ENCODE measurements at regions not wholly inside any gene's neighbourhood (a gene's known extent, or its start where the extent isn't known, plus 50 kb on each side); places are given as distances from the start of the nearest gene placed in this dataset.
"Not testable (repeated sequence)": the region's sequence is repeated elsewhere in the genome, so short reads cannot be mapped to it uniquely, and the experiment has no call there.

DNA sequence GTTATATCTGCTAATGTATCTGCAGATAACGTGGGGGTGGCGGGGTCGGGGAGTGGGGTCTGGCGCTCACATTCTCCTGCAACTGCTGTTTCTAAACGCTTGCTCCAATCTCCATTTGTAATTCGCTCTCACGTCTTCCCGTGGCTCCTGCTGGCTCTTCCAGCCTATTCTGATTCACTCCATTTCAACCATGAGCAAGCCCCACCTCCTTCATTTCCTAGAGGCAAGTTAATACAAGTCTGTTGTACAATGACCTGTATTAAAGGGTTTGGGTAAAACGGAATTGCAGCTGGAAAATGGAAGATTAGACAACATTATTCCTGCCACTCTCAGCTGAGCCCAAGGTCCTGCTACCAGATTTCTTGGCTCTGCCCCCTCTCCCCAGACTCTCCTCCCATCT is 132.3 kb downstream of the CSNK2A3 start:
- DNase-seq: no peak

DNA sequence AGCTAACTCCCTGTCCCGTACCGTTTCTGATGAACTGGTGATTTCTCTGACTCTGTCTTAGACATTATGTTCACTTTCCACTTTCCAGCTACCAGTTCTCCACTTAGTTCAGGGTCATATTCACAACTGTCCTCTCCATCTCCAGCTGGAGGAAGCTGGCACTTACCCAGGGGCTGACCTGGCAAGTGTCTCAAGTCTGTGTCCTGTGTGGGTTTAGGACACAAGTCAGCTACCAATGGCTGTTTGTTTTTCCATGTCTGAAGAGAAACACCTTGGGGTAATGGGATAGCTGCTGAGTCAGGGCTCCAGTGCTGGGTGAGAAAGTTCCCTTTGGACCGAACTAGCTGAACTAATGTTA is 134.4 kb downstream of the CSNK2A3 start:
- peak in 2 of 58 donors; percentile 5 to 12 for DNase-seq

DNA sequence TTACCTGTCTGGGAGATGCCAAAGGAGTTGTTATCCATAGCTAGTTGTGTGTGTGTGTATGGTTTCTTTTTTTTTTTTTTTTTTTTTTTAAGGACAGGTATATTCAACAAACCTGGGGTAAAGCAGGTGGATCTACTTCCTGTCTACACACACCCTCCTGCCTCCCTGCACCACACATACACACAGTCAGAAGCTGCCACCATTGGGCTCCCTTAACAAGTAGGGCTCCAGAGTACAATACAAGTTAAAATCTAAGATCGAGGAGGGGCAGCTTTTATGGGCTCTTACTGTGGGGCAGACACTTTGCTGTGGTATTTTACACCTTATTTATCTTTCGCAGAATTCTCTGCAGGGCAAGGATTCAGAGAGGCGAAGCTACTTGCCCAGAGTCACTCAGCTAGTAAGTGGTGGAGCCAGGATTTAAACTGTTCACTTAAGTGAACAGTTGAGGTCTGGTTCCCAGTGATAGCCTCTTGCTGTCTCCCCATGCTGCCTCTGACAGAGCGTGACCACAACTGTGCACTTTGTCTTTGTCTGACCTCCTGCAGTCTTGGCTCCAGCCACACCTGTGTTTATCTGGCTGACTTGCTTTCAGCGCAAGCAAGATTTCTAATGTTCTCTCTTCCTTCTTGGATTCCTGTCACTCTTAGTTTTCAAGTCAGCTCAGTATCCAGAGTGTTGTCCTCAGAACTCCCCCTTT is 135.0 kb downstream of the CSNK2A3 start:
- DNase-seq: no peak

DNA sequence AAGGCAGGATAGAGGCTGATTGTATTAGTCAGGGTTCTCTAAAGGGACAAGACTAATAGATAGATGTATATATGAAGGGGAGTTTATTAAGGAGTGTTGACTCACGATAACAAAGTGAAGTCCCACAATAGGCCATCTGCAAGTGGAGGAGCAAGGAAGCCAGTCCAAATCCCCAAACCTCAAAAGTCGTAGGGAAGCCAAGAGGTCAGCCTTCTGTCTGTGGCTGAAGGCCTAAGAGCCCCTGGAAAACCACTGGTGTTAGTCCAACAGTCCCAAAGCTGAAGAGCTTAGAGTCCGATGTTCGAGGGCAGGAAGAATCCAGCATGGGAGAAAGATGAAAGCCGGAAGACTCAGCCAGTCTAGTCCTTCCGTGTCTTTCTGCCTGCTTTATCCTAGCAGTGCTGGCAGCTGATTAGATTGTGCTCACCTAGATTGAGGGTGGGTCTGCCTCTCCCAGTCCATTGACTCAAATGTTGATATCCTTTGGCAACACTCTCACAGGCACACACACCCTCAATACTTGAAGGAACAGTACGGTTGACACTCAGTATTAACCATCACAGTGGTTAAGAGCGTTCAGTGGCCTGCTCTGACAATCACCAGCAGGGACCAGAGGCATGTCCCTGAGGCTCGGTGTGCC is 135.6 kb downstream of the CSNK2A3 start:
- DNase-seq: no peak

DNA sequence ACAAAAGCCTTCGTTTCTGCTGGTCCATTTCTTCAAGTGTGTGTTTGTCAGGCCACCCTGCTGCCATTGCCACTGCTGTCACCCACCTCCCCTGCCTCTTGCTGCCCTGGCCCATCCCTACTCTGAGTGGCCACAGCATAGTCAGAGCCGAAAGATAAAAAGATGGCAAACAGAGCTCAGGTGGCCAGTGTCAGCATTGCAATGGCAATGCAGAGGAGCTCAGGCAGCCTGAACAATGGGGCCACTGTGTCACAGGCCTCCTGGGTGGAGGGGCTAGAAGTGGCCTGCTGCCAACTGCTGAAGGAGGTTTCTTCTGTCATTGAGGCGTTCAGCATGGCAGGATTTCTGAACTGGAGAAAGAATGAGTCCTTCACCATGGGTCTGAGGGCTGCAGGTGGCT is 137.1 kb downstream of the CSNK2A3 start:
- DNase-seq: peak in 3 of 58 donors; percentile 20 to 54 (median 22)

DNA sequence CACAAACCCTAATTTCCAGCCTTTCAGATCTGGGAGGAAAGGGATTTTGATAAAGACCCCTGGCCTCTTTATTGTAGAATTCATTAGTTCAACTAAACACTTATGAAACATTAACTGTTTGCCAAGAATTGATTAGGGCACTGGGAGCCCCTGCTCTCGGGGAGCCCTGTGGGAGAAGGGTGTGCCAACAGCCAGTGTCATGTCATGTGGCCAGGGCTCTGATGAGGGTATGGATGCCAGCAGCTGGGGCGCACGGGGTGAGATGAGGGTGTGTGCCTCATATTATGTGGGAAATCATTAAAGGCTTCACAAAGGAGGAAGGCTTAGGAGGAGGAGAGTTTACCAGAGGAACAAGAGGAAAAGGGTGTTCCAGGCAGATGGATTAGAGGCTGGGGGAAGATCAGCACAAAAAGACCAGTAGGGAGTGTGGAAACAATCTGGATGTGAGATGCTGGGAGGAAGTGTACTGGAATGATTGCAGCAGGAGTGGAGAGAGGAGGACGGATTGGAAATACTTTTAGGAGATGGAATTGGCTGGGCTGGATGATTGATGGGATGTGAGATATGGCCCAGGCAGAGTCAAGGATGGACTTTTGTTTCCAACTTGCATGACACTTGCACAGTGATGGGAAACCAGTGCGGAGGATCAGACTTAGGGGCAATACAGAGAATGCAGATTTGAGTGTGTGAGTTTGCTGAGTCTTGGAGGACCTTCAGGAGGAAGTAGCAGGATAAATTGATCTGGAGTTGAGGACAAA is 137.8 kb downstream of the CSNK2A3 start:
- no peak for DNase-seq

DNA sequence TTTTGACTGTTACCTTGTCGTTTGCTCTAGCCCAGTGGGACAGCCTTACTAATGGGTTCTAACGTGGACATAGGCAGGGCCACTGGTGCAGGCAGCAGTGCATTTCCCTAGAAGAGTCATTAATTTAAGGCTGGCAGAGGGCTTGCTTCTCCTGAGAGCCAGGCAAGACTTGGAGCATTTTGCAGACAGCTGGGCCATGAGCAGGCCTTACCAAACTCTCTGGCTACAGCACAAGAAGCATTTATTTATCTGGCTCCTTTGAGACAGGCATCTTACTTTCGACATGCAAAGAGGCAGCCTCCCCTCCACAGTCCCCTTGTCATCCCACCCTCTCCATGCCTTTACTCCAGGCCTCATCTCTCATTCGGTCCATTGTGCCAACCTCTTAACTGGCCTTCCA is 139.9 kb downstream of the CSNK2A3 start:
- DNase-seq: no peak

DNA sequence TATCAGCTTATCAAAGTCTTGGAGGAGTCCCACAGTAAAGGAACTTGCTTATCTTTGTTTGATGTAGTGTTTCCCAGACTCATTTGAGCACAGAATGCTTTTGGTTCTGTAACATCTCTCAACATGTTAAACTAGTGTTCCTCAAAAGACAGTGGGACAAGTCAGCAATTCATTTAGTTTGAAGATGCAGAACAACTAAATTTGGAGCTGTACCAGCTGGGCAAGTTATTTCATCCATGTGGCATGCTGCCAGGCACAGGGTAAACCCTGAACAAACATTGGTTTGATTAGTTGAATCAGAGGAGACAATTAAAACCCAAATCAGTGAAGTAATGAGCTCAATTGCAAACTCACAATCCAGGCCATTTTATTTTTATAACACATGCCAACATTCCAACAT is 141.2 kb downstream of the CSNK2A3 start:
- peak in 3 of 58 donors; percentile 35 to 57 (median 40) for DNase-seq

DNA sequence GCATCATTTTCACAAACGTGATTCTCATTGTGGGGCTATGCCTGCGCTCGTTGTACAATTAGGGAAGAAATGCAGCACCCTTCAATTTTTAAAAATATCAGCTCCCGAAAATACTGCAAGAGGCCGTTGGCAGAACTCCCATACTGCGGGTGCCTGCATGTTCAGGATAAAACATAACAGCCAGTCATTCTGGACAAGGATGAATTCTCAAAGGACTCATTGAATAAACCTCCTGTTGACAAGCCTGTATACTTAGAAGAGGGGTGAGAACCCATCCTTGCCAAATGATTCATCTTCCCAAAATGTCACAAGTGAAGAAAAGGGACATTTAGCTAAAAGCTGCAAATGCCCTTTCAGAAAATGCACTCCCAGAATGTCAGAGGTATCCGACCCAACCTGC is 141.9 kb downstream of the CSNK2A3 start:
- DNase-seq: peak in 7 of 58 donors; percentile 10 to 51 (median 24)

DNA sequence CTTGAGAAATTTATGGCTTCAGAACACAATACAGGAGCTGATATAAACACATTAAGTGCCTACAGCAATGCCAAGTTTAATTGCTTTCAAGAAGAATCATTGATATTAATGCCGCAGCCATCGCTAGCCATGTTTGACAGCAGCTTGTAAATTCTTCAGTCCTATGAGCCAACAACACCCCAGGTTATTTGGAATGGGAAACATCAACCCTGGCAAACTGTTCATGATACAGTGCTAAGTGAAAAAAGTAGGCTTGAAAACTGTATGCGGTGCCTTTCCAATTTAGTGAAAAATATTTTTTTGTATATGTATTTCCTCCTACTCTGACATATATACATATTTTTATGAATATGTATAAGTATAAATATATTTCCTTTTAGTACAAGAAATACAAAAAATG is 142.6 kb downstream of the CSNK2A3 start:
- DNase-seq: no peak

DNA sequence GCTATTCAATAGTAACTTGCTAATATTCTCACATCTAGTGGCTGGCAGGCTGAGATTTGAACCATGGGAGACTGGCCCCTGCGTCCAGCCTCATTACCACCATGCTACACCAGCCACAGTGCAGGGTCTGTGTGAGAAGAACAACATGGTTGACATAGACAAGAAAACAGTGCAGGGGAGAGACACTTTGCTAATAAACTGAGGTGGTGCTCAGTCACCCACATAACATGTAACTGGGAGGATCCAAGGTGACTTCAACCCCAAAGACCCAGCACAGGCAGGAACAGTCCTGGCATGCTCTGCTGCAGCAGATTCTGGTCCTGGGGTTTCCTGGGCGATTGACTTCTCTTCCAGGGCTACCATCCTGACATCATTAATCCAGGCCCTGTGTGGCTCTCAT is 143.1 kb downstream of the CSNK2A3 start:
- no peak for DNase-seq

DNA sequence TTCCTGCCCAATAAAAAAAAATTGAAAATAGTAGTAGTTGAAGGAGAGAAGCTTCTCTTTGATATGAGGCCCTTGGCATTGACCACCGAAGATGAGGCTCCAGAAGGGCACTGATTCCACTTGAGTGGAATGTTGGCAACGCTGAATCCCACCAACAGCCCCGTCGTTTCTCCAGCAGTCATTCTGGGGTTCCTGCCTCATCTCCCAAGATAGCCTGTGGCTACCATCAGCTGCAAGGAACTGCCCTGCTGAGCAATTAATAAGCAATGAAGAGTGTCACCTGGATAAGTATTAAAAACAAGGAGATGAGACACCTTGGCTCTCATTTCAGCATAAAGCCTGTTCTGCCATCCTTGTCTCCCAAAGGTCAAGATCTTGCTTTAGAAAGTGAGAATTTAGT is 144.1 kb downstream of the CSNK2A3 start:
- DNase-seq: no peak

DNA sequence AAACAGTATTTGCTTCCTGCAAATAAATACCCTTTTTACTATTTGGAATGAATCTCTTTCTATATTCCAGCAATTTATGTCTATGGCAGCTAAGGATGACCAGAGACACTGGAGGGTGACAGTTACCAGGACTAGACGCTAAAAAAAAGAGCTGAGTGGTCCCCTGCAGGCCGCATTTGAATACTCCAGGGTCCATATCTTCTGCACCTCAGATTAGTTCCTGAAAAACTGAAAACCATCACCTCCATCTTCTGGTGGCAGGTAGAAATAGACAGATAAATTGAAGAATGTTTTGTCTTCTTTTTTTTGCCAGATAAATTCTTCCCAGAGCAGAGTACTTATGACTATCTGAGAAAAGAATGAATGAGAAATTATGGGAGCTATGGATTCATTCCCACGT is 145.6 kb downstream of the CSNK2A3 start:
- DNase-seq: no peak

DNA sequence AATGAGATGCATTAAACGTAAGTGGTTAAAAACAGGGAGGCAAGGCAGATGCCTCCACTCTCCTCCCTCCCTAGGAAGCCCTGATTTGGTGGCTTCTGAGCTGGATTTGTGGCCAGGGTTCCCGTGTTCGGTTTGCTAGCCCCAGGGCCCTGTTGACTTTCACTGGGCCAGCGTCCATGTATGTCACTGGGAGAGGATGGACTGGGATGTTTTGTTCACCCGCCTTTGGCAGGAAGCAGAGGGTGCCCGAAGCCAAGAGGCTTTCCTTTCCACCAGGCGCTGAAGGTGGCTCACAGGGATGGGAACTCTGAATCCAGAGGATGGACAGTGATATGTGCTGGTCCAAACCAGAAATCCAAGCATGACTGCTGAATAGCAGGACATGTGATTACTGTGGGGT is 146.6 kb downstream of the CSNK2A3 start:
- DNase-seq: peak in 1 of 58 donors; percentile 2

DNA sequence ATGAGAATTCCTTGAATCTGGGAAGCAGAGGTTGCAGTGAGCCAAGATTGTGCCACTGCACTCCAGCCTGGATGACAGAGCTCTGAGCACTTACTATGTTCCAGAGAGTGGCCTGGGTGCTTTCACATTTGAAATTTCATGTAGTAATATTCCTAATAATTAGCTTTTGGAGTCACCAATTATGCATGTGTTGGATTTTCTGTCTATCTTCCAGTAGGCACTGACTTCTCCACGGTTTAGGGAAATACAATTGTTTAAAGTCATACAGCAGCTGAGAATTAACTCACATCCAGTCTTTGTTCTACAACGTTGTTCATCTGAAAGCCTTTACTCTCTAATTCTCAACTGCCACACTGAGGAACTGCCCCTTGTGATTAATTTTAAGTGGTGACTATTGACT is 150.2 kb downstream of the CSNK2A3 start:
- DNase-seq: no peak

DNA sequence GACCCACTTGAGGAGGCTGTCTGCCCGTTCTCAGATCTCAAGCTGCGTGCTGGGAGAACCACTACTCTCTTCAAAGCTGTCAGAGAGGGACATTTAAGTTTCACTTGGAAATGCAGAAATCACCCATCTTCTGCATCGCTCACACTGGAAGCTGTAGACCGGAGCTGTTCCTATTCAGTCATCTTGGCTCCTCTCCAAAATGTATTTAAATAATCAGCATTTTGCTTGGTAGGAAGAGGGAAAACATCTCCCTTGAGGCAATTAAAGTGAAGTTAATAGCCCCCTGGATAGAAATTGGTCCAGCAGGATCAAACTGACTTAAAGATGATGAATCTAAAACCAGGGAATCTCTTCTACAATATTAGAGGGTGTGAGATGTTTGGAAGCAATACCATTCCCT is 151.7 kb downstream of the CSNK2A3 start:
- DNase-seq: not testable (repeated sequence)

DNA sequence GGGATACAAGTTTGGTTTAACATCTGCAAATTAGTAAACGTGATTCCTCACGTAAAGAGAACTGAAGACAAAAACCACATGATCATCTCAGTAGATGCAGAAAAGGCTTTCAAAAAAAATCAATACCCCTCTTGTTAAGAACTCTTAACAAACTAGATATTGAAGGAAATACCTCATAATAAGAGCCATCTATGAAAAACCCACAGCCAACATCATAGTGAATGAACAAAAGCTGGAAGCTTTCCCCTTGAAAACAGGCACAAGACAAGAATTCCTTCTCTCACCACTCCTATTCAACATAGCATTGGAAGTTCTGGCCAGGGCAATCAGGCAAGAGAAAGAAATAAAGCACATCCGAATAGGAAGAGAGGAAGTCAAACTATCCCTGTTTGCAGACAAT is 160.5 kb downstream of the CSNK2A3 start:
- DNase-seq: no peak

DNA sequence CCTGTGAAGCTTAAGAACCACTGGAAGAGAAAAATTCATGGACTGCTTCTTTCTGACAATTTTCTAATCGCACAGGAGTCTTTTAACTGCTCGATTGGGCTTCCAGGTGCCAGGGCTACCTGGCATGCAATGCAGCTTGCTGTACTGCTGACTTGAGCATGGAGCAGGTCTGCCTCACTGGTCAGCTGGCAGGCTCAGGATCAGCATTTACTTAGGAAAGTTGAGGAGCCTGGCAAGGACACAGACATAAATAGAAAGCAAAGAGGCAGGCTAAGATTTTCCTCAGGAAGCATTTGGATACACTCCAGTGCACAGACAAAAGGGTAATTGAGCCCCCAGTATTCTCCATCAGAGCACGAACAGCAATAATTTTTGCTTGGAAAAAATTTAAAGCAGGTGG is 163.5 kb downstream of the CSNK2A3 start:
- DNase-seq: peak in 7 of 58 donors; percentile 10 to 37 (median 18)

DNA sequence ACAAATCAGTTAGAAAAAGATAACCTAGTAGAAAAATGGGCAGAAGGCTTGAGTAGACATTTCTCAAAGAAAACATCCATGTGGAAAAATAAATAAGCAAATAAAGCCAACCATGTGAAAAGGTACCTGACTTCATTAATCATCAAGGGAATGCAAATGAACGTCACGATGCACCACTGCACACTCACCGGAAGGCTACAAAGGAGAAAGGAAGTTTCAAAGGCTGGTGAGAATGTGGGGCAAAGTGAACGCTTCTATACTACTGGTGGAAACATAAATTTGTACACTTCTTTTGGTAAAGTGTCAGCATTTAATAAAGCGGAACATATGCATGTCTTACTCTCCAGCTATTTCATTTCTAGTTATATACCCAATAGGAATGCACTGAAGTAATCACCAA is 166.8 kb downstream of the CSNK2A3 start:
- no peak for DNase-seq

DNA sequence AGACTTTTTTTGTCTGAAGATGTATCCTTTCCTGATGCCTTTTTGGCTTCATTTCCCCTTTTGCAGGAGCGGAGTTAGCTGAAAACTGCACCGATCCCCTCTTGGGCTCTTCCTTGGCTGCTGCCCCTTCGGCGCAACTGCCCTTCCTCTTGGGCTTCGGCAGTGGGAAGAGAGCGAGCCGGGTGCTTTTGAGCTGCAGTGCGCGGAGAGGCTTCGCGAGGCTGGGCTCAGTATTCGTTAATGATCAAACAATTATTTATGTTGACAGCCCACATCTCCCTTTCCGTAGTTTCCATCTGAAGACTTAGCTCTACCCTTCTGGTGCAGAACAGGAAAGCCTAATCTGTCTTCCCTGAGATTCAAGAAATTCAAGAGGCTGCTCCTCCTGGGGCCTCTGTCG is 170.8 kb downstream of the CSNK2A3 start:
- DNase-seq: no peak

DNA sequence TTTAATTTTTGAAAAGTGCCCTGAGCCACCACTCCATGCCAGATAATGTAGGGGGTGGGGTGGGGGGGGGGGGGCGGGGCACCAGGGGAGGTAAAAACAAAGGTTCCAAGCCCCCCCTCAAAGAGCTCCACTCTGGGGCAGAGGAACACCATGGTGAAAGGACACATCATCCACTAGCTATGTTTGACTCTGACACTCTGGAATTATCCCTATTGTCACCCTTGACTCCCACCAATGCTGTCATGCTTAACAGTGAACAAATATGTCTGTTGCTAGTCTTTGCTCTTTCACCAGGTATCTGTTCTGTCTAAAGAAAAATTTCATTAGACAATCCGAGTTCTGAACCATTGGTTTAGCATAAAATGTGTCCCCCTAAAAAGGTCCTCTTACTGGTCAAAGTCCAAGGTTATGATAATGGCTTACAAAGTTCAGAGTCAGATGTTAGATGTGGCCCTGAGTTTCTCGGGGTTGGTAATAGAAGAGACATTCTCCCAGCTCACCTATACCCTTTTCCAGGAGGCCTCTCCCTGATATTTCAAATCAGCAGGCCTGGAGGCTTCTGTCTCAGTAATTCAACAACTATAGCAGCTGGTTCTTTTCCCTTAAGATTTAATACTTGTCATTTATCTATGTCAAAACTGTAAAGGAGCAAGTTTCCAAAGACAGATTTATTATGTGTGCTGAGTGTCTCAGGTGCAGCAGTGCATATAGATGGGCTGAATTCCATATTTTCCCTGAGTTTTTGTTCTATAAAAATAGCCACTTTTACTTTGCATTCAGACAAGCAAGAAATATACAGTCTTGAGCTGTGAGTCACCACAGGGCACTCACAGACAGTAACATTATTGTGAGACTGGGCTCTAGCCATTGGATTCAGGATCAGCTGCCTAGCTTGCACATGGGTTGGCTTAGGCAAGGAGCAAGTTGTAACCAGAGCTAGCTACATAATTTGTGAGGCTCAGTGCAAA is 174.1 kb downstream of the CSNK2A3 start:
- peak in 19 of 58 donors; percentile 11 to 86 (median 39) for DNase-seq

All from anterior cingulate cortex (tissue), 58 donors.